Endothelial cell (in vitro differentiated cells): ENCODE measurements at regions not wholly inside any gene's neighbourhood (a gene's known extent, or its start where the extent isn't known, plus 50 kb on each side); places are given as distances from the start of the nearest gene placed in this dataset.

Experiments used
- DNase-seq: peaks from one replicate; pipeline ENCODE4 v3.0.0; 2021; ENCODE audit warnings: low spot score
- H3K27ac Mint-ChIP-seq: one replicate; pipeline ENCODE4 v1.8.0; 2021; ENCODE audit warnings: mixed read lengths, inconsistent platforms; ENCODE audit not compliant: unreplicated experiment
- H3K27me3 Mint-ChIP-seq: one replicate; pipeline ENCODE4 v1.8.0; 2021; ENCODE audit warnings: mild to moderate bottlenecking, moderate library complexity, mixed read lengths, inconsistent platforms; ENCODE audit not compliant: unreplicated experiment
- H3K36me3 Mint-ChIP-seq: one replicate; pipeline ENCODE4 v1.8.0; 2021; ENCODE audit warnings: mild to moderate bottlenecking, low read depth, mixed read lengths, inconsistent platforms; ENCODE audit not compliant: unreplicated experiment
- H3K4me1 Mint-ChIP-seq: one replicate; pipeline ENCODE4 v1.8.0; 2021; ENCODE audit warnings: mild to moderate bottlenecking, mixed read lengths, inconsistent platforms; ENCODE audit not compliant: unreplicated experiment
- H3K4me3 Mint-ChIP-seq: one replicate; pipeline ENCODE4 v1.8.0; 2021; ENCODE audit warnings: mild to moderate bottlenecking, mixed read lengths, inconsistent platforms; ENCODE audit not compliant: unreplicated experiment
- H3K9me3 Mint-ChIP-seq: one replicate; pipeline ENCODE4 v1.8.0; 2021; ENCODE audit warnings: mixed read lengths, inconsistent platforms; ENCODE audit not compliant: unreplicated experiment
- TF ChIP-seq, protein P1 (sequence below): fragments of 200-600 bp; sonication (generic); IDR thresholded peaks from one replicate; pipeline ENCODE4 v1.5.0; 2021; ENCODE audit warnings: antibody characterized with exemption; ENCODE audit not compliant: unreplicated experiment

DNA sequence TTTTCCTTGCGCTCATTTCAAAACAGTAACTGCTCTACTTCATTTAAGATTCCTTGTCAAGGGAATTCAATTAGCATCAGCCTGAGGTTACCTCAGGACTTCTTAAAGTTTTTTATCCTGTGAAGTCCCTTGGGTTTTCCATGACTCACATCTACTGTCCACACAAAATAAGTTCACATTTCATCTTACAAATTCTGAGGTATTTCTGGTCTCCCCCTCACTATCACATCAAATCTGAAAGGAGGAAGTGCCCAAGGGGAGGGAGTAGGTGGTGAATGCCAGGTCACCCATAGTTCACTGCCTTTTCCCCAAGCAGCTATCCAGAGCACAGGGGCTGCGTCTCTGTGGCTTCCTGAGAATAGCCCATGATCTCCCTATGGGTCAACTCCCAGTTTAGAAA lies 227.1 kb upstream of the NREP start:
- Mint-ChIP-seq H3K4me1 (no peaks in the 10 kb centered on the region), H3K27me3 (no peaks in the 10 kb centered on the region), H3K27ac (no peak overlapping the region), H3K4me3 (no peak overlapping the region), H3K9me3 (no peaks in the 10 kb centered on the region), H3K36me3 (no peaks in the 10 kb centered on the region)
- DNase-seq, result no peak
- TF ChIP-seq, protein P1, sequence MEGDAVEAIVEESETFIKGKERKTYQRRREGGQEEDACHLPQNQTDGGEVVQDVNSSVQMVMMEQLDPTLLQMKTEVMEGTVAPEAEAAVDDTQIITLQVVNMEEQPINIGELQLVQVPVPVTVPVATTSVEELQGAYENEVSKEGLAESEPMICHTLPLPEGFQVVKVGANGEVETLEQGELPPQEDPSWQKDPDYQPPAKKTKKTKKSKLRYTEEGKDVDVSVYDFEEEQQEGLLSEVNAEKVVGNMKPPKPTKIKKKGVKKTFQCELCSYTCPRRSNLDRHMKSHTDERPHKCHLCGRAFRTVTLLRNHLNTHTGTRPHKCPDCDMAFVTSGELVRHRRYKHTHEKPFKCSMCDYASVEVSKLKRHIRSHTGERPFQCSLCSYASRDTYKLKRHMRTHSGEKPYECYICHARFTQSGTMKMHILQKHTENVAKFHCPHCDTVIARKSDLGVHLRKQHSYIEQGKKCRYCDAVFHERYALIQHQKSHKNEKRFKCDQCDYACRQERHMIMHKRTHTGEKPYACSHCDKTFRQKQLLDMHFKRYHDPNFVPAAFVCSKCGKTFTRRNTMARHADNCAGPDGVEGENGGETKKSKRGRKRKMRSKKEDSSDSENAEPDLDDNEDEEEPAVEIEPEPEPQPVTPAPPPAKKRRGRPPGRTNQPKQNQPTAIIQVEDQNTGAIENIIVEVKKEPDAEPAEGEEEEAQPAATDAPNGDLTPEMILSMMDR, result no peak

DNA sequence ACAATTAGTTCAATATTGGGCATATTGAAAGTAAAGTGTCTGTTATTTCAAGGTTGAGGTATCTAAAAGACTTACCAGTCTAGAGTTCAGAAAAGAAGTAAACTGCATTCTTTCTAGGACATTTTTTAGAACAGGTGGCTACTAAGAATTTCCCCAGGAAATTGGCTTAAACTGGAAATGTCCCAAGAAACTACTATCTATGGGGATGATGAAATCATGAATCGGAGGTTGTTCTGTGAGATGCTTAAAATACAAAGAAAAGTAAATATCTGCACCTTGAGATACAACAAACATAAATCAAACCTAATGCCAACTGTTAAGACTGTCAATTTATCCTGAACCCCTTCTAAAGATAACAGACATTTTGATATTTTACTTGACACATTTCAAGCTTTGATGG lies 226.5 kb upstream of the NREP start:
- H3K27ac Mint-ChIP-seq, result no peak overlapping the region

DNA sequence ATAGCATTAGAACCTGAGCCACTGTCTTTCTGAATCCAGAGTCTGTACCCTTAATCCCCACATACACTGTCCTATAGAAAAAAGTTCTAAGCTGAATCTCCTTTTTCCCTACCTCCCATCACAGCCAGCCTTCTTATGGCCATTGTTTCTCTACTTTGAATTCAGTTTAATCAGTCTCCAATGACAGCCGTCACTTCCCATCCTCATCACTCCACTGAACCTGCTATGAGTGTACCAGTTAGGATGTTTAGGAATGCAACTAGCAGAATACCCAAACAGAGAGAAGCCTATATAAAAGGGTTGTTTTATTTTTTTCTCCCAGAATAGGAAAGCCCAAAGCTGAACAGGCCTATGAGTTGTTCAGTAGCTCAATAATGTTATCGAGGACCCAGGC lies 220.4 kb upstream of the NREP start:
- no peaks in the 10 kb centered on the region for H3K4me1 Mint-ChIP-seq
- DNase-seq, result no peak

More for the DNA sequence above, 226.5 kb upstream of the NREP start:
- Mint-ChIP-seq H3K36me3 (no peaks in the 10 kb centered on the region), H3K27me3 (no peaks in the 10 kb centered on the region), H3K9me3 (no peaks in the 10 kb centered on the region), H3K4me1 (no peaks in the 10 kb centered on the region), H3K4me3 (no peak overlapping the region)
- TF ChIP-seq, protein P1, result no peak
- no peak for DNase-seq

DNA sequence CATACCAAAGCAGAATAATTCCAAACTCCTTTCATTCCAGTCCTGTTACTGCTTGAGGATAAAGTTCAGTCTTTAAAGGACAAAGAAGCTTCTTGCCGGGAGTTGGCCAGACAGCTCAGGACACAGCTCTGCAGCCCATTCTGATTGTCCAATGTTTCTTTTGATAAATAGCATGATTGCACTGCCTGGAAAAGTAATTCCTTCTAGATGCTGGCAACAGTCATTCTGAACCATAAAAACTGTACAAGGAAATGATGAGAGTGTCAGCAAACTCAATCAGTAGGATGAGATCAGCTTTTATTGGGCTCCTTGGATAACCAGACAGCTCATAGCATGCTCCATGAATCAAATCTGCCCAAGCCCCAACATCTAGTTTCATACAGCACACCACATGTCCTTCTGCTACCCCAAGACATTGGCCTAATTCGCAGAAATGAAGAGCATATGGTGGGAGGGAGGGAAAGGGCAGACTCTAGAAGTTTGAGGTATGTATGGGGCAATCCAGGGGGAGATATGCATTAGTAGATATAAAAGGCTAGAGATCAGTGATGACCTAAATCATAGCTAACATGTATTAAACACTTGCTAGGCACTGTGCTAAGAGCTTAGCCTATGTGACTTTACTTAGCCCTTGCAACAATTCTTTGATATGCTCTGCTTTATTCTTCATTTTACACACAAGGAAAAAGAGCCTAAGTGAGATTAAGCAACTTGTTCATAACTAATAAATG lies 219.9 kb upstream of the NREP start:
- H3K36me3 Mint-ChIP-seq, result no peaks in the 10 kb centered on the region

More for the DNA sequence above, 220.4 kb upstream of the NREP start:
- H3K27me3 Mint-ChIP-seq, result no peaks in the 10 kb centered on the region
- H3K4me3 Mint-ChIP-seq, result no peak overlapping the region
- no peaks in the 10 kb centered on the region for H3K9me3 Mint-ChIP-seq
- H3K36me3 Mint-ChIP-seq, result no peaks in the 10 kb centered on the region
- TF ChIP-seq, protein P1, result no peak
- no peak overlapping the region for H3K27ac Mint-ChIP-seq

DNA sequence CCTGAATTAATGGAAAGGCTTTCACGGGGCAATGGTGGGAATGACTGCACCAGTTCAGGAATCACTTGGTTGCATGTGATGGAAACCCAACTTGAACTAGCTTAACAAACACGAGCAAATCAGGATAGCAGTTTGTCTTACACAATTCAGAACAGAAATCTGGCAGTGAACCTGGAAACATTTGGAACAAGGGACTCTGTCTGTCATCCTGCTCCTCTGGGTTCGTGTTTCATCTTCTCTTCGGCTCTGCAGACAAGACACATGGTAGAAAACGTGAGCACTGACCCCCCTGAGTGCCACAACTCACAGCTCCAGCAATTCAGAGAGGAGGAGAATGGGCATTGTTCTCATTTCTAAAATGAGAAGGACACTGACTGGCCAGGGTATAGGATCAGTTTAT lies 218.1 kb upstream of the NREP start:
- Mint-ChIP-seq H3K4me1 (no peaks in the 10 kb centered on the region), H3K4me3 (no peak overlapping the region), H3K27ac (no peak overlapping the region), H3K27me3 (no peaks in the 10 kb centered on the region), H3K9me3 (no peaks in the 10 kb centered on the region), H3K36me3 (no peaks in the 10 kb centered on the region)
- no peak for DNase-seq
- TF ChIP-seq, protein P1, result no peak

More for the DNA sequence above, 219.9 kb upstream of the NREP start:
- Mint-ChIP-seq H3K27me3 (no peaks in the 10 kb centered on the region), H3K4me1 (no peaks in the 10 kb centered on the region), H3K27ac (no peak overlapping the region), H3K4me3 (no peak overlapping the region), H3K9me3 (no peaks in the 10 kb centered on the region)
- TF ChIP-seq, protein P1, result no peak
- no peak for DNase-seq
